Stomach smooth muscle (tissue), 2 donors: ENCODE measurements at regions not wholly inside any gene's neighbourhood (a gene's known extent, or its start where the extent isn't known, plus 50 kb on each side); places are given as distances from the start of the nearest gene placed in this dataset.

Source experiments
- H3K27ac ChIP-seq: one replicate; pipeline ENCODE4 v1.7.0; 2013; ENCODE audit warnings: mild to moderate bottlenecking, low read length, inconsistent platforms
- H3K27me3 ChIP-seq, 2 donors: one replicate each; pipeline ENCODE4 v1.7.0; 2013; ENCODE audit warnings: low read length in 2 of 2; ENCODE audit not compliant: insufficient read depth in 2 of 2, control insufficient read depth in 1 of 2
- H3K36me3 ChIP-seq, 2 donors: one replicate each; pipeline ENCODE4 v1.7.0; 2013; ENCODE audit warnings: low read length in 2 of 2; ENCODE audit not compliant: control insufficient read depth in 2 of 2, insufficient read depth in 2 of 2
- H3K4me1 ChIP-seq: one replicate; pipeline ENCODE4 v1.7.0; 2013; ENCODE audit warnings: low read length; ENCODE audit not compliant: control insufficient read depth, insufficient read depth
- H3K4me3 ChIP-seq, 2 donors: one replicate each; pipeline ENCODE4 v1.7.0; 2013; ENCODE audit warnings: low read length in 2 of 2
- H3K9ac ChIP-seq, 2 donors: one replicate each; pipeline ENCODE4 v1.7.0; 2013; ENCODE audit warnings: low read length in 2 of 2, mild to moderate bottlenecking in 1 of 2
- H3K9me3 ChIP-seq, 2 donors: one replicate each; pipeline ENCODE4 v1.7.0; 2013; ENCODE audit warnings: low read length in 2 of 2; ENCODE audit not compliant: control insufficient read depth in 2 of 2
- donor health status: healthy.
- donor health status: Pancreatic carcinoma.

DNA sequence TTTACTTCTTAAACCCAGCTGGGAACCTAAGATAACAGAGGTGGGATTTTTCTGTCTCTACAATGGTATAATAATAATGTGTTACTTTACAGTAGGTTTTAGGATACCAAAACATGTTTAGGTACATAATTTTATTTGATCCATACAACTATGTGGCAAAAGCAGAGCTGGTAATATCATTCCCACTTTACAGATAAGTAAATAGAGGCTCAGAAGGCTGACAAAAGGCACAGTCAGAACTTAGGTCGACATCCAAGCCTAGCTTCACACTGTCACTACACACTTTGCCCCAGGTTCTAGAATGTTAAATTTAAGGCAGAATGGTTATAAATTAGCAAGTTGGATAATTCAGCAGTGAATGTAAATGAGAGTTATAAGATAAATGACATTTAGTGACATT, 189.6 kb upstream of the PARD3B start:
- Histone ChIP-seq H3K27ac (no peak overlapping the region), H3K36me3 (no peaks in the 10 kb centered on the region), H3K9me3 (no peaks in the 10 kb centered on the region), H3K4me1 (no peaks in the 10 kb centered on the region), H3K4me3 (no peak overlapping the region), H3K9ac (no peak overlapping the region), H3K27me3 (no peaks in the 10 kb centered on the region)

DNA sequence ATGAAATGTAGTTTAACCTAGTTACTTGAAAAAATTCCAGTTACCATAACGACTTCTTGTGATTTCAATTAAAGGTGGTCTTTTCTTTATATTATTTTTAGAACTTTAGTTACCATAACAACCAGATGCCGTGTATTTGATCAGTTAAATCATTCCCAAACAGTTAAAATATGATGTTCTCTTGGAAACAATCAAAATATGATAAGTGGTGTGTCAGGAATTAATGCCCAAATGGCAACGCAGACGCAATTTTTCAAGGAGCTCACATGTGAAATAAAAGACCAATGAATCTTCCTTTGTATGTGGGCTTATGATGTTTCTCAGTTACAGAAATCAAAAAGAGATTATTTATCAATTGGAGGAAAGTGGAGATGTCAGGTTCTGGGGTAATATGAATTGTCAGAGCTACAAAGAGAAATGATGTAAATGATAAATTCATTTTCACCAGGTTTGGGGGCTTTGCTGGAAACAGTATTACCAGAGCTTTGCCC, 189.1 kb upstream of the PARD3B start:
- Histone ChIP-seq H3K4me3 (no peak overlapping the region), H3K36me3 (no peaks in the 10 kb centered on the region), H3K4me1 (no peaks in the 10 kb centered on the region), H3K9ac (no peak overlapping the region), H3K27ac (no peak overlapping the region), H3K27me3 (no peaks in the 10 kb centered on the region), H3K9me3 (no peaks in the 10 kb centered on the region)

DNA sequence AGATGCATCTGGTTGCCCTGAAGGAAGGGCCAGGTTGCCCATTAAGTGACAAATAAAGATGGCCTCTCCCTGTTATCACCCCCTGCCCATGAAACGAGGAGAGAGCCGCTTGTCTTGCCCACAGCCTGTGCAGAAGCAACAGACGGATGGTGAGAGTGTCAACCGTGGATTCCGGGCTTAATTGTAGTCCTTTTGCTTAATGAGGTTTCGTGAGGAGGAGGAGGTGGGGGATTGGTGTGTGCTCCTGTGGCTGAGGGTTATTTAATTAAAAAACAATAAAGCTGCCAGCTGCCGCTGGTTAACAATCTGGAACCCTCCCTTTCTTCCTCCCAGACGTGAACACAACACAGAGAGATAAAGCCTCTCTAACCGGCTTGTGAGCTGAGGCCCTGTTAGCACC, 188.0 kb upstream of the PARD3B start:
- H3K4me3 ChIP-seq = no peak overlapping the region
- H3K27ac ChIP-seq = no peak overlapping the region
- H3K36me3 ChIP-seq = no peaks in the 10 kb centered on the region
- no peaks in the 10 kb centered on the region for H3K27me3 ChIP-seq
- no peaks in the 10 kb centered on the region for H3K4me1 ChIP-seq
- H3K9me3 ChIP-seq = no peaks in the 10 kb centered on the region
- H3K9ac ChIP-seq = no peak overlapping the region

DNA sequence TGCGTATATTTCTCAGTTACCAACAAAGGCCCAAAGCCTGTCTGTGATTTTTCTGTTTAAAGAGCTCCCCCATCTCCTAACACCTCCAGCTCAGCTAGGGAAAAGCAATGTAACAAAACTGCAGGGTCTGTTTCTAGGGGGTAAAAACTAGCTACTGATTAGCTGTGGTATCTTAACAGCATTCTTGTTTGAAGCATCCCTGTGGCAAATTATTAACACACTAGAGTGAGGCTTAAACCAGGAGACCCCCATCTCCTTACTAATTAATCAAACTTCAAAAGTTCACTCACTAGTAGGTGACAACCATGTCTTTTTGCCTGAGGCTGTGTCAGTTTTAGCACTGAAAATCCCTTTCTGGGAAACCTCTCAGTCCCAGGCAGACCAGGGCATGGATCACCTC, 186.2 kb upstream of the PARD3B start:
- Histone ChIP-seq H3K9me3 (no peaks in the 10 kb centered on the region), H3K27ac (no peak overlapping the region), H3K4me1 (no peaks in the 10 kb centered on the region), H3K9ac (no peak overlapping the region), H3K36me3 (no peaks in the 10 kb centered on the region), H3K4me3 (no peak overlapping the region), H3K27me3 (no peaks in the 10 kb centered on the region)

DNA sequence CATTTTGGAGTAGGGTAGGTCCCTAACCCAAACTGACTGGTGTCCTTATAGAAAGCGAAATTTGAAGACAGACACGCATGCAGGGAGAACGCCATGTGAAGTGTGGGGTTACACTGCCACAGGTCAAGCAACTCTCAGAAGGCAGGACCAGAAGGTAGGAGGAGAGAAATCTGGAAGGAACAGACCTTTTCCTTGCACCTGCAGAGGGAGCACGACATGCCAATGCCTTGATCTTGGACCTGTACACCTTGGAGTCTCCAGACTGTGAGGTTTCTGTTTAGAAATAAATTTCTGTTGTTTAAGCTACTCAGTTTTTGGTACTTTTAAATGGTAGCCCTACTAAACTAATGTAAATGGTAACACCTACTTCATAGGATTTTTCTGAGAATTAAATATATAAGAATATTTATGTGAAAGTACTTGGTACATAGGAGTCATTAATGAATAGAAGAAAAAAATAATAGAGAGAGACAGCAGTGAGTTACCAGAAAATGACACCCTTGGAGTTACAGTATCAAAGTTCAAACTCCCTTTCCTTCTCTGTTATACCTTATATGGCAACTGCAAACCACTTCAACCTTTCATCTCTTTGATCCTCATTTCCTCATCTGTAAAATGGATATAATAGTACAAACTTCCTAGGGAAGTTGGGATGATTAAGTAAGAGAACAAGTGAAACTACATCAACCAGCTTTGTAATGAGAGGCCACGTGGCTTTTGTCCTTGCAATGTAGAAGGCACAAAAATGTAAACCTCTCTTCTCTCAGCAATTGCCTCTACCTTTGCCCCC, 184.9 kb upstream of the PARD3B start:
- Histone ChIP-seq H3K4me3 (no peak overlapping the region), H3K27ac (no peak overlapping the region), H3K9ac (no peak overlapping the region), H3K36me3 (no peaks in the 10 kb centered on the region), H3K9me3 (no peaks in the 10 kb centered on the region), H3K27me3 (no peaks in the 10 kb centered on the region), H3K4me1 (no peaks in the 10 kb centered on the region)

DNA sequence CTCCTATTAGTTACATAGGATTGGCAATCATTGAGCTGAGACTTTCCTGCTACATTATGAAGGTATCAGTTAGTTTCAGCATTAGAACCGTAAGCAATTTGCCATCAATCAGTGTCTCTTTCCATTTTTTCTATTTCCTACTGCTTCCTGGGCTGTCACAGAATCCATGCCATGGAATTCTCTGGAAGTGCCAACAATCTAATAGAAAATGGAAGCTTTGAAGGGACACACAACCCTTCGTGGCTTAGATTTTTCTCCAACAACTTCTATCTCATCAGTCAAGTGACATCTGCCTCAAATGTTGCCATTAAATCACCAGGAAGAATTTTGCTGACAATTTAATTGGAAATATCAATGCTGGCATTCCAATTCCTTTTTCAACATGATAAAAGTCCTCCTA, 183.5 kb upstream of the PARD3B start:
- no peak overlapping the region for H3K27ac ChIP-seq
- H3K27me3 ChIP-seq = no peaks in the 10 kb centered on the region
- no peak overlapping the region for H3K9ac ChIP-seq
- no peaks in the 10 kb centered on the region for H3K9me3 ChIP-seq
- no peaks in the 10 kb centered on the region for H3K4me1 ChIP-seq
- H3K4me3 ChIP-seq = no peak overlapping the region
- no peaks in the 10 kb centered on the region for H3K36me3 ChIP-seq

DNA sequence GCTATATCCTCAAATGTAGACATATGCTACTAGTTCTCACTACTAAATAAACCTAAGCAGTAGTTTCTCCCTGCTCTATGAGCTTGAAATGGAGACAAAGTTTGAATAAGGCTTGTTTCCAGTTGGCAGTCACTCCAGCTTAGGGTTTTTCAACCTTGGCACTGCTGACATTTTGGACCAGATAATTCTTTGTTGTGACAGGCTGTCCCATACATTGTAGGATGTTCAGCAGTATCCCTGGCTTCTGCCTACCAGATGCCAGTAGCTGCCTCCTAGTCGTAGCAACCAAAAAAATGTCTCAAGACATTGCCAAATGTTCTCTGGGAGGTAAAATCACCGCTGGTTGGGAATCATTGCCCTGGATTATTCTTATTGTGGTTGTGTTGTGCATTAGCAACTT, 182.7 kb upstream of the PARD3B start:
- Histone ChIP-seq H3K36me3 (no peaks in the 10 kb centered on the region), H3K4me1 (no peaks in the 10 kb centered on the region), H3K9me3 (no peaks in the 10 kb centered on the region), H3K4me3 (no peak overlapping the region), H3K9ac (no peak overlapping the region), H3K27ac (no peak overlapping the region), H3K27me3 (no peaks in the 10 kb centered on the region)

DNA sequence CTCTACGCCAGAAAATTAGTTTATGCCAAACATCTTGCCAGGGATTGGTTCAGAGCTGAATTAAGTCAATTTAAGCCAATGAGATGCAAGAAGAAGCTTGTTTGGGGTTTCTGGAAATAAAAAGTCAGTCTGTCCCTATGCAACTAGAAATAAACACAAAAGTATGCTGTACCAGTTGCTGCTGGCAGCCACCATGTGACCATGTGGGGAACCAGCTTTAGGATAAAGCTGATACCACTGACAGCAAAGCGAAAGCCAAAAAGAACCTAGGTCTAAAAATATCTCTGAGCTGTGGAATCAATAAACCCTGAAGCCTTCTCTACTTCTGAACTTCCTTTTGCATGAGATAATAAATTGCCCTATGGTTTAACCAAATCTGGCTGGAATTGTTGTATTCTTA, 181.8 kb upstream of the PARD3B start:
- no peaks in the 10 kb centered on the region for H3K9me3 ChIP-seq

DNA sequence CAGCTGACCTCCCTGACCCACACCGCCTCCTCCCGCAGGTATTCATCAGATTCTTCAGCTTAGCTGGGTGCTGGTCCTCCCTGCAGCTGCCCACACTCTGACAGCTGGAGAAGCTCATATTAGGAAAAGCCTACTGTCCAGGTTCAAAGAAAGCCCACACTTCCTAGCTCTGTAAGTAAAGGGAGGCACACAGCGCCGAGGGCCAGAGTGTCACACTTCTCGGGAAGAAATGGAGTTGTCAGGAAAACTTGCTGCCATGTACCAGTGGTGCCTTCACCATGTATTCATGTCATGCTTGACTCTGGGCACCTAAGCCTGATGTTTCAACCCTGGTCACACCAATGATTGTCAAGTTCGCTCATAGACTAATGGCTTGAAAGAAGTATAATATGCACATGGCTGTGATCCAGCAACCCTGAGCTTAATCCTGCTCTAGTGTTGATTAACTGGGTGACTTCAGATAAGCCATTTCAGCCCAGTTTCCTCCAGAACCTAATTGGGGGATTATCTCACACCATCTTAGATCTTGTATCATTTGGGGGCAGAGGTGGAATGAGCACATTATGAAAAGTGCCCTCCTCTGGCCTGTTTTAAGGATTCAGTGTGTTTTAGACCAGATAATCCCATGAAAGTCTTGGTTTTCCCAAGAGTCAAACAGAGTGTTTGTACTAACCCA, 180.3 kb upstream of the PARD3B start:
- Histone ChIP-seq H3K27me3 (no peaks in the 10 kb centered on the region), H3K27ac (no peak overlapping the region), H3K9me3 (no peaks in the 10 kb centered on the region), H3K9ac (no peak overlapping the region), H3K4me3 (no peak overlapping the region), H3K36me3 (no peaks in the 10 kb centered on the region), H3K4me1 (no peaks in the 10 kb centered on the region)

More for the DNA sequence above, 181.8 kb upstream of the PARD3B start:
- H3K9ac ChIP-seq = no peak overlapping the region
- no peaks in the 10 kb centered on the region for H3K27me3 ChIP-seq
- H3K27ac ChIP-seq = no peak overlapping the region
- no peaks in the 10 kb centered on the region for H3K36me3 ChIP-seq
- H3K4me1 ChIP-seq = no peaks in the 10 kb centered on the region
- no peak overlapping the region for H3K4me3 ChIP-seq

DNA sequence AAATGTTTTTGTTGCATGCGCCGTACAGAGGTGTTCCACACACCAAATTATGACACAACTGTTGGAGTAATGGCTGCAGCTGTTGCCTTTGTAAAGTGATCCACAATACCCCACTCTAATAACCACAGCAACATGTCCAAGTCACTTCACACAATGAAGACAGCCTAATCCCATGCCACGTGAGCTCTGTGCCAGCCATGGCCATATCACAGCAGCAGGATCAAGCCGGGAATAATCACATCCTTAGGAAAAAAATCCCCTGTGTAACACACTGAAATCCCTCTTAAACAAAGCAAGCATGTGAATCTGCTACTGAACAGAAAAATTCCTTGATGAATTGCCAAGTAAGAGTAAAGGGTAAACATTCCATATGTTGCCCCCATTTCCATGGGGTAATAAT, 179.5 kb upstream of the PARD3B start:
- no peak overlapping the region for H3K27ac ChIP-seq
- no peaks in the 10 kb centered on the region for H3K36me3 ChIP-seq
- H3K4me1 ChIP-seq = no peaks in the 10 kb centered on the region
- H3K9me3 ChIP-seq = no peaks in the 10 kb centered on the region
- H3K9ac ChIP-seq = no peak overlapping the region
- no peaks in the 10 kb centered on the region for H3K27me3 ChIP-seq
- H3K4me3 ChIP-seq = no peak overlapping the region

DNA sequence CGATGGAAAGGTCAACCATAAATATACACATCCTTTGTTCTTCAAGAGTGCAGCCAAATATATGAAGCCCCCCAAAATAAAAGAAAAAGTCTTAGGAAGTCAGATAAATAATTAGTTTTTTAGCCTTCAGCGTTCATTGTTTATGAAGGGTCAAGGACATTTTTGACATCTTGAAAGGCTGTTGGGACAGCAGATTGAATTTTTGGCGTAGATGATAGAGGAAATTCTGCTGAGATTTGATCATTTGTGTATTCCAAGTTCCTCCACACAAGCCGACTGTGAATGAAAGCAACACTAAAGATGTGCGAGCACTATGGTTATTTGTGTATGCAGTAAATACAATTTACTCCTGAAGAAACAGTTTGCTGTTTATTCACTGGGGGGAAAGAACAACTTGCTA, 177.8 kb upstream of the PARD3B start:
- no peak overlapping the region for H3K9ac ChIP-seq

More for the DNA sequence above, 177.8 kb upstream of the PARD3B start:
- Histone ChIP-seq H3K36me3 (no peaks in the 10 kb centered on the region), H3K9me3 (no peaks in the 10 kb centered on the region), H3K4me1 (no peaks in the 10 kb centered on the region), H3K27ac (no peak overlapping the region), H3K4me3 (no peak overlapping the region), H3K27me3 (no peaks in the 10 kb centered on the region)
